HG03565 (cell line): ENCODE measurements at regions not wholly inside any gene's neighbourhood (a gene's known extent, or its start where the extent isn't known, plus 50 kb on each side); places are given as distances from the start of the nearest gene placed in this dataset.
"Not testable (repeated sequence)": the region's sequence is repeated elsewhere in the genome, so short reads cannot be mapped to it uniquely, and the experiment has no call there.

Source experiments
- ATAC-seq: cut with Tn5 transposase; IDR thresholded peaks from one replicate; pipeline ENCODE4 v1.9.1; 2021; ENCODE audit warnings: mild to moderate bottlenecking, moderate library complexity; ENCODE audit not compliant: unreplicated experiment

DNA sequence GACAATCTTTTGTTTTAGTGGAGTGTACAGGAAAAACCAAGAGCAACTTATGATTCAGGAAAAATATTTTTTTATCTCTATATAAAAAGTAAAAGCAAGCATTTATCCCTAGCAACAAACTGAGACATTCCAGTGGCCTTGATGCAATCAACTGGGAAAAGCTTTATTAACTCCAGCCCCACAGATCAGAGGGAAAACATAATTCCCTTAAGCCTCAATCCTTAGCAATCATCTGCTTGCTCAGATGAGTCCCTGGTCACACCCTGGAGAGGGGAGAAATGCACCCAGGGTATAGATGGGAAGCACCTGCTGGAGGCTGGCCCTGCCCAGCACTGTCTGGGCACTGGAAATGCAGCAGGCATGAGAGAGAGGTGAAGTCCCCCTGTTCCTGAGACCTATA lies 636.6 kb downstream of the TNS3 start:
- no peak for ATAC-seq

DNA sequence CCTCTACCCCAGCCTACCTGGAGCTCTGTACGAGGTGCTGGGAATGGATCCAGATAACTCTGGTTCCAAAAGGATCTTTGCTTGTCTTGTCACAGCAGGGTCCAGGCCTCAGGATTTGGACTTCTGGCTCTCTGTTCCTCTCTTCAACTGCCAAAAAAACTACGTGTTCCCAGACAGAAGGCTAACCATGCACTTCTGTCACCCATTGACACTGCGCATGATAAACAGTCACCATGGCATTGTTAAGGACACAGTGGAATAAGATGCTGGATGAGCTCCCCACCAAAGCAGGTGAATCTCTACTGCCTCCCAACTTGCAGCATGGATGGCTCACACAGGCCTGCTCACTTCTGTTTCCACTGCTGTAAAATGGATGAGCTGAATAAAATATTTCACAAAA lies 637.9 kb downstream of the TNS3 start:
- ATAC-seq = no peak

DNA sequence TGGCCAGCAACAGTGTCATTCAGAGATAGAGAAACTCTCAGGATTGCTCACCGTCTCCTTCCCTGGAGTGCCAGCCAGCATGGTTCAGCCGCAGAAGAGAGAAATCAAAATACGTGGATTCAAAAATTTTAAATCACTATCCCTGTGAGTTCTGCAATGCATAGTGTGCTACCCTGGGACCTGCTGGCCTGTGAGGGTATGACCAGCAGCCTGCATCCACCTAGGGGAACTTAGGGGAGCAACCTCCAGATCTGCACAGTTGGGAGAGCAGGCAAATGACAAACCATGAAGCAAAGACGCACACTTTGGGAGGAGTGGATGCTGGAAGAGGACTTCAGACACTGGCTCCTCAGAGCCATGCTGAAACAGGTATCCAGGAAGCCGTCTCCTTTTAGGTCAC lies 639.3 kb downstream of the TNS3 start:
- ATAC-seq = no peak

DNA sequence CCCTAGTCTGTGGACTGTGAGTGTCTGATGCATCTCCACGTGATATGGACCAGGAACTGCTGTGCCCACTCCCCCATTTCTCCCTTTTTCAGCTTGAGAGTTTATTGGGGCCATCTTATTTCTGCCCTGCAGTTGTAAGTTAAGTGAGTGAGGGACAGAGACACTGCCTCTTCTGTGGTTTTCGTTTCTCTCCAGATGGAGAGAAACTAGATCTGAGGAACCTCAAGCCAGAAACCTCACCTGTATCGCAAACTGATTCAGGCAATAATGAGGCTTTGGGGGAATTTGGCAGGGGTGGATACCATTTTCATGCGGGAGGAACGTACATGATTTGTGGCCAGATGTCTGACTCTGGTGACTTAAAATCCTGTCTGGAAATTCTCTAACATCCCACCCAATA lies 641.7 kb downstream of the TNS3 start:
- no peak for ATAC-seq

DNA sequence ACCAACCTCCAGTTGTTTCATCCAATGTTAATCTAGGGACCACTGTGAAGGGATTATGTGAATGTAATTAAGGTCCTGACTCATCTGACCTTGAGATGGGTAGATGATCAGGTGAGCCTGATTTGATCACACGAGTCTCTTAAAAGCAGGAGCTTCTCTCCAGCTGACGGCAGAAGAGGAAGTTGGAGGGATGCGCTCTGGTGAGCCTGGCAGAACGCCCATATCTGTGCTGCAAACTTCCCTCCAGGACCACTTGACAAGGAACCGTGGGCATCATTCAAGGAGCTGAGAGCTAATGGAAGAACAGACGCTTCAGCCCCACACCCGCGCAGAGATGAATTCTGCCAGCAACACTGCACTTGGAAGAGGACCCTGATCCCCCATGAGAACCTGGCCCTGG lies 642.4 kb downstream of the TNS3 start:
- no peak for ATAC-seq

DNA sequence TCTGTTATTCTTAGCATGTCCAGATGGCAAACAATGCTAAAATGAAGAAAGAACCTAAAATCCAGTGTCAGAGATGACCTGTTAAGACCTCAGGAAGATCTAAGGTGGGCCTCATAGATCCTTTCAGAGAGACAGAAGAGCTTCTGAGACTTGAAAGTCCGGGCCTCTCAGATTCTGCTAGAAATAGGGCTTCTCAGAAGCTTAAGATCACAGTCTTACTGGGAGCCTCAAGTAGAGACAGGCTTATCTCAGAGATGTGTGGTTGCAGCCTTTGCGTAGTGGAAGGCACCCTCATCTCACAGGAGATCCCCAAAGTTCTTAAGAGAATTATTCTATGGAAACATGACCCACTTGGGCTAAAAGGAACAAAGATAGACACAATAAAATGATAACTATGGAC lies 642.8 kb downstream of the TNS3 start:
- no peak for ATAC-seq

DNA sequence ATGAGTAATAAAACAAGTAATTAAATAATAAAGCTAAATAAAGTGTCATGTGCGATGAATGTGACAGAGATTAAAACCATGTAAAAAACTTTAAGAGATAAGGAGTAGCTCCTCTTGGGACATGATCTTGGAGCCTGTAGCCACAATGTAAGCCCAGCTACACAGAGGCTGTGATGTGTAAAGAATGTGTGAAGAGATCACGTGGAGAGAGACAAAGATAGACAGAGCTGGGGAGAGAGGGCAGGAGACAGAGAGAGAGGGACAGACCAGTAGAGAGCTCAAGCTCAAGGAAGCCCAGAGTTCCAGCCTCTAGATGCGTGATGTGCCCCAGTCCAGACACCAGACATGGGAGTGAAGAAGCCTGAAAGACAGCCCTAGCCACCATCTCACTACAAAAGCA lies 644.1 kb downstream of the TNS3 start:
- ATAC-seq = no peak

DNA sequence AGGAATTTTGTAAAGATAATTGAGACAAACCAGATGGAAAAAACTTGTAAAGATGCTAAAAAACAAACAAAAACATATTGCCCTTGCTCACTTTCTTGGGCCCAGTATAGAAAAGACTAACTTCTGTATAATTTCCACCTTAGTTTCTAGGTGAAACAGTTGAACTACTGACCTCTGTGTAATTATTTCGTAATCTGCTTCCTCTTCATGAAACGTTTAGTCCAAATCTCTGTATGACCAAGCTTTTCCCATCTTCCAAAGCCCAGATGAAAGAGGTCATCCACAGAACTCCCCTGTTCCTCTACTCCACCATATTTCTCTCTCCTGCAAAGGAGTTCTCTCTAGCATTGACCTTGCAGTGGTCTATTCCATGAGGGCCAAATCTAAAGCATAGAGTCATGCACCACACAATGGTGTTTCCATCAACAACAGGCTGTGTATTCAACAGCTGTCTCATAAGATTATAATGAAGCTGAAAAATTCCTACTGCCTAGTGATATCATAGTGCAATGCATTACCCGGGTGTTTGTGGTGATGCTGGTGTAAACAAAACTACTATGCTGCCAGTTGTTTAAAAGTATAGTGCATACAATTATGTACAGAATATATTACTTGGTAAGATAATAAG lies 647.6 kb downstream of the TNS3 start:
- ATAC-seq = no peak

DNA sequence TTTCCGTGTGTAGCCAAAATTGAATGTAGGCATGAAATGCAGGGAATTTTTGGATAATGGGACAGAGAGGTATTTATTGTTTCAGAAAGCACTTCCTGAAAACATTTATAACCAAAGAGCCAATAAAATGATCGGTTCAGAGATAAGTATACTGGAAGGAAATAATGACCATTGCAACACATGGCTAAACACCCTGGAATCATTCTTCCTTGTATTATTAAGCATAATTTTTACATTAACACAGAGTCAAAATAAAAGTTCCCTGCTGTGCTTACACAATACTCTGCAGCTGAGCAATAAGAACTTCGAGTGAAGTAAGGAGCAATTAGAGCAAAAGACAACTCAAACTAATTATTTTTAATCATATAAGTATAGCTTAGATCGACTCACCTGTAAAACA lies 648.3 kb downstream of the TNS3 start:
- ATAC-seq = no peak

DNA sequence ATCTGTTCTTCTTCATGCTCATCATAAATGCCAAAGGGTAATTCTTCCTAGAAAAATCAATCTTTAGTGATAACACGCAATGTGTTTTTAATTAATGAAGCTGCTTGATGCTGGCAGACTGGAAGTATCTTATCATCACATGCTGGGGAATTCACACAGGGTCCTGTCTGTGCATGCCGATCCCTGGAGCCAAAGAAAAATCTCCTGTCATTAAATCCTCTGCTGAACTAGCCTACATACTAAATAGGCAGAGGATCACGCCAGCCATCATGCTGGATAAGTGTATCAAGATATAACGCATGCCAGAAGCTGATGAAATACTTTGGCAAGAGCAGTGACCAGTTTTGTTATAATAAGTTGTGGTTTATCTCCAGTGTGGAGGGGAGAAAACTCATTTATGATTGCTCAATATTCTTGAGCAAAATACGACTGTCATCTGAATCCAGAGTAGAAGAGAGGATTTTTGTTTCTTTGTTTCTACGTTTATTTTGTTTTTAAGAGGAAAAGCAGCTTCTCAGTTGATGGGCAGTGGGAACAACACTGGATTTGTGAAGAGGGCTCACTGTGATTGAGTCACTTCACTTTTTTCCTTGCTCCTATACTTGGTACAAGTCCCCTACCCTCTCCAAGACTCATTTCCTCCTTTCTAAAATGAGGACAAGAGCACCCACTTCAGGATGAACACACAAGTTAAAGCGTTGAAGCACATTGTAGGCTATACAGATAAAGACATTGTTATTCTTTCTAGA lies 649.1 kb downstream of the TNS3 start:
- no peak for ATAC-seq

DNA sequence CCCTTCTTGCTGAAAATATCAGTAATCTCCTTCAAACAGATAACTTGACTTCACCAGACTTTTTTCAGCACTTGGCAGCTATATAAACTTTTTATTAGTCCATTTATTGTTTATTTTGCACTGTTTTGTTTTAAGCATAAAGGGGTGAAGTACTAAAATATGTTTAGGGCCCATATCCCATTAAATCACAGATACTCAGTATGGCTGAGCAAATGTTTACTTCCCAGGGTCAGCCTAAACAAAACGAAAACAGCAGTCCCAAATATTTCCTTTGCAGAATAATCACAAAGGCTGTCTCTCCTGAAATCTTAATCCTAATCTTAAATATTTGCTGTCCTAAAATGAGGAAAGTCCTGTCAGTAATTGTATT lies 649.6 kb downstream of the TNS3 start:
- no peak for ATAC-seq

DNA sequence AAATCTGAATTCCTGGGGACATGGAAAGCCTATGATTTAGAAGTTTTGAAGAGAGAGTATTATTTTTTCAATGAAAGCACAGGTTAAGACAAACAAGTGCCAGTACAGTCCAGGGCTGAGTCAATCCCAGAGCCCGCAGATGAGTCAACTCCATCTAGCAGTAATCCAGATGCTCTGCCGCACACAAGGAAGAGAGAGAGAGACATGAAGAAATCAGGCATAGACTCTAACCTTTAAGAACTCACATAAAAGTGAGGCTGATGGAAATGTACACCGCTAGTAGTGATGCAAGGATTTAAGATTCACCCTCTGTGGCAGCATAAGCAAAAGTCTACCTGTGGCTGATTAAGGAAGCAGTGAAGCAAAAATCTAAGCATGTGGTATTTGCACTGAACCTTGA lies 651.5 kb downstream of the TNS3 start:
- ATAC-seq = no peak

DNA sequence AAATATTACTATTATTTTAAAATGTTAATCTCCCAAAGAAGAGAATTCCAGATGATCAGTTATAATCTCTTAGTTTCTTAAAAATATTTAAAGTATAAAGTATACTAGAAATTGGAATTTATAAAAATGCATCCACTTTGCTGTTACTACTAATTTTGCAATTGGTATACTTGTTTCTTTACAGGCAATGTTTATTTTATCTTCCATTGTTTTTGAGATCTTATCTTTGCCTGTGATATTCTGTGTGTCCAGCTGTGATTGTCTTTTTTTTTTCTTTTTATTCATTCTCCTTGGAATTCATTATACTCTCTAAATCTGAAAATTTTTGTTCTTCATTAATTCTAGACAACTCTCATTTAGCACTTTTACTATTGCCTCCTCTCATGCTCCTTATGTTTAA lies 652.6 kb downstream of the TNS3 start:
- no peak for ATAC-seq

DNA sequence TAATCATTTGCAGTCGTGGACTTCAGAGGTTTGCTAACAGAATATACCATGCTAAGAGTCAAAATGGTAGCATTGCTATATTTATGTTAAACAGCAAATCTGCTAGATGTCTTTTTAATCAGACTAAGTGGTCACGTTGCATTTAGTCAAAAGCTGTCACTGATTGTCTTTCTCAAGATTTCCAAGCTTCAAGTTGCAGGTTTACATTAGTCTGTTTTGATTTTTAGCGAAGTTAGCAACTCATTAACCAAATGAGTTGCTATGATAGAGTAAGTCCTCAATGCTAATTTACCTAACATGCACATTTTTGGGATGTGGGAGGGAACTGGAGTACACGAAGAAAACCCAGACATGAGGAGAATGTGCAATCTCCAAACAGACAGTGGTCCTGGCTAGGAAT lies 653.2 kb downstream of the TNS3 start:
- ATAC-seq = no peak

DNA sequence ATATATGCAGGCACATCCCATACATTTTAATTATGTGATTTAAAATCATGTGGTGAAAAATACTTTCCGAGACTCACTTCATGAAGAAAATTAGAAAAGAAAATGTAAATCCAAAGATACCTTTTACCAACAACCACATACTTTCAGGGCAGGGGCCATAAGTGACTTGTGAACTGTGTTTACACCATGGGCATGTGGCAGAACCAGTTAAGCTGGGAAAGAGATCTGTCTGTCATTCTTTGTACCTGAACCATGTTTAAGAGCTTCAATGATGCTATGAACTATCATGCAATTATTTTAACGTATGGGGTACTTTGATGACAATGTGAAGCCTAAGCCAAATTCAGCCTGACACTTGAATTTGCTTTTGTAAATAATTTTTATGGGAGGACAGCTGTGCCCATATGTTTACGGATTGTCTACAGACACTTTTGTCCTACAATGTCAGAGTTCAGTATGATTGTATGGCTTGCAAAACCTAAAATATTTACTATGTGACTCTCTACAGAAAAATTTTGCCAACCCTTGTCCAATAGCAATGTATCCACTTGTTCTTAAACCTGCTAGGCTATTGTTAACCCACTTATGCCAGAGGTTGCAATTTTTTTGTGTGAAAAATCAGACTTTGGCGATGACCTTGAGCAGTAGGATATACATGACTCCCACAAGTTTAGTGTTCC lies 654.6 kb downstream of the TNS3 start:
- no peak for ATAC-seq

DNA sequence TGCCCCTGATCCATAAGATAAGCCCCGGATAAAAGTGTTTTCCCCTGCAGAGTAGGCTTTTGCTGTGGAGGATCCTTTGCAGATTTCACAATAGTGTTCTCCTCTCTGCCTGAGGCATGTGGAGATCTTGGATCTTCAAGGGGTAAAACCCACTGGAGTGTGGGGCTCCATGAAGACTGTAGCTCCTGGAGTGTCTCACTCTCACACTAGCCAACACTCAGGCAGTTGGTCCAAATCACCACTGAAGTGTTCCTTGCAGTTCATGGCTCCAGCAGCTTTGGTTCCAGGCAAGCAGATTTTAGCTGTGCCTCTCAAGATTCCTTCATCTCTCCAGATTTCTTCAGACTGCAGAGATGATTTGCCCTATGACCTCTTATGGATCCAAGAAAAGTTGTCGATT lies 665.3 kb downstream of the TNS3 start:
- no peak for ATAC-seq

DNA sequence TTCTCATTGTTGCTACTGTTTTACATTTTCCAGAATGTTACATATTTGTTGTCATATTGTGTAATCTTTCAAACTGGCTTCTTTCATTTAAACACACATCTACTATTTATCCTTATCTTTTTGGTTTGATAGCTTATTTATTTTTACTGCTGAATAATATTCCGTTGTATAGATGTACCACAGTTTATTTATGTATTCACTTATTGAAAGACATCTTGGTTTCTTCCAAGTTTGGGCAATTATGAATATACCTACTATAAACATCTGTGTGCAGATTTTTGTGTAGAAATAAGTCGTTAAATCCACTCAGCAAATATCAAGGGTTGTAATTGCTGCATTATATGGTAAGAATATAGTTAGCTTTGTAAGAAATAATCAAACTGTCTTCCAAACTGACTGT lies 669.2 kb downstream of the TNS3 start:
- no peak for ATAC-seq

DNA sequence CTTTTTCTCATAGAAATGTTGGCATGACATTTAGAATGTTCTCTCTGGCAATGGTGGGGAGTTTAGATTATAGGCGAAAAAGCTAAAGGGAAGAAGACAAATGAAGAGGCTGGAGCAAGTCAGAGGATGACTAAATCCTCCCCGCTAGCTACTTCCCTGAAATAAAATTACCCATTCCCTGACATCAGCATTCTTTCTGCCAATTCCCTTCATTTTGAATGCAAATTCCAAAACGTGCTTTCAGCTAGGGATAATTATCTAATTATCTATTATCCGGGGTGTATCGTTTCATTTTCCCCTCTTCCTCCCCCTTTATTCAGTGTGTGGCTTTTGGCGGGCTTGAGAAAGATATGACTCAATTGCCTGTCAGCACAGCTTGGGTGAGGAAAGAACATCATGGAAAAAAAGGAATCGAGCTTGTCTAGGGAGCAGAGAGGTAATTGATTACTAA lies 672.3 kb downstream of the TNS3 start:
- no peak for ATAC-seq

DNA sequence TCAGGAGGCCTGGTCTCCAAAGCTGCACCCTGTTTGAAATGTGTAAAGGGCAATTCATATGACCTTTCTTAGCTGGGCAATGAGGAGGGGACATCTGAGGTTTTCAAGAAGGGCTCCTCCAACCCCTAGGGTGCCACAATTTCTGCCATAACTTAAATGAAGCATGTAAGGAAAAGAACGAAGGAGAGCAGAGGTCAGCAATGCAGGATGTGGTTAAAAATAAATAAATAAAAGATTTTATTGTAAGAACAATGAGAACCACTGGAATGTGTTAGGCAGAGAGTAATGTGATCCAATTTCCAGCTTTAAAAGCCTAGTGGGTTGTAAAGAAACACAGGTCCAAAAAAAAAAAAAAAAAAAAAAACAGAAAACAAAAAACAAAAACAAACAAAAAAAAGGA lies 673.1 kb downstream of the TNS3 start:
- ATAC-seq = no peak

DNA sequence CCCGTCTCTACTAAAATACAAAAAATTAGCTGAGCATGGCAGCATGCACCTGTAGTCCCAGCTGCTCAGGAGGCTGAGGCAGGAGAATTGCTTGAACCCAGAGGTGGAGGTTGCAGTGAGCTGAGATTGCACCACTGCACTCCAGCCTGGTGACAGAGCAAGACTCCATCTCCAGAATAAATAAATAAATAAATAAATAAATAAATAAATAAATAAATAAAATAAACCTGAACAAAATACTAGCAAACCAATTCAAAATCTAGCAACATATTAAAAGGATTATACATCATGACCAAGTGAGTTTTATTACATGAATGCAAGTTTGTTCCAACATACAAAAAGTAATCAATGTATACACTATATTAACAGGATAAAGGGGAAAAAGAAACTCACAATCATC lies 677.4 kb downstream of the TNS3 start:
- not testable (repeated sequence) for ATAC-seq

DNA sequence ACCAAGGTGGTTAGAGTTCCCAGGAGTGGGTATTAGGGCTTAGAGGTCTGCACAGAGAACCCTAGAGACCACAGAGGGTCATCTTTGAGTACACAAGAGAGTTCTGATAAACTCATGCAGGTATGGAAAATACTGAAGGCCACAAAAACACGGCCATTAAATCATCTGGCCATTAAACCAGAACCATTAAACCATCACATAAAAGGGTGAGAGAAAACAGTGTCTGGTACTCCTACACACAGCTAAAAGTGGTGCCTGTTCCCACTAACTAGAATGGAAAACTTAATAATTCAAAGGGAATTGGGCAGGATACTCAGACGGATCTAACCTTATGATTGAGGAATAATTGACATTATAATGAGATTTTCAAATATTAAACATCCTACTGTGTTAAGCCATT lies 679.4 kb downstream of the TNS3 start:
- no peak for ATAC-seq
